ENCODE measurements at regions not wholly inside any gene's neighbourhood (a gene's known extent, or its start where the extent isn't known, plus 50 kb on each side); places are given as distances from the start of the nearest gene placed in this dataset.

DNA sequence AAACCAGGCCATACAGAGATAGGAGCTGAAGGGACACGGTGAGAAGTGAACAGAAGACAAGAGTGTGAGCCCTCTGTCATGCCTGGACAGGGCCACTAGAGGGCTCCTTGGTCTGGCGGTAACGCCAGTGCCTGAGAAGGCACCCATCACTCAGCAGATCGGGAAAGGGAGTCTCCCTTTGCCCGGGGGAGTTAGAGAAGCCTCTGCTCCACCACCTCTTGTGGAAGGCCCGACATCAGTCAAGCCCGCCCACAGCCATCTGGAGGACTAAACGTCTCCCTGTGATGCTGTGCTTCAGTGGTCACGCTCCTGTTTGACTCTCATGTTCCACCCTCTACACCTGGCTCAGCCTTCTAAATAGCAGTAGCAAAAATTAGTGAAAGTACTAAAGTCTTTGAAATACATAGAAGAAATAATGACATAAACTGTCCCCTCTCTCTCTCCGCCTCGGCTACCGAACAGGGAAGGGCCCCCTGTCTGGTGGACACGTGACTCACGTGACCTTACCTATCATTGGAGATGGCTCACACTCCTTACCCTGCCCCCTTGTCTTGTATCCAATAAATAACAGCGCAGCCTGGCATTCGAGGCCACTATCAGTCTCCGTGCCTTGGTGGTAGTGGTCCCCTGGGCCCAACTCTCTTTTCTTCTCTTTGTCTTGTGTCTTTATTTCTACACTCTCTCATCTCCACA is 66.7 kb downstream of the RPP21 start:
- no peaks in the 10 kb centered on the region for H3K36me3 ChIP-seq (ENCODE audit: control insufficient read depth, insufficient read depth, low read length)
- H3K27me3 ChIP-seq (ENCODE audit: control insufficient read depth, insufficient read depth, low read length): peaks cover 2% of the 10 kb centered on the region; the same call in 1 of the 2 replicates
- no peak overlapping the region for H3K4me3 ChIP-seq (ENCODE audit: low read depth, low read length)
- CTCF ChIA-PET: interaction anchor here (0.8 to 1.5 kb wide), 10 partner anchors 13 to 189 kb away, joined by 3 to 7 read pairs (median 3); no protein-coding TSS in a partner anchor
- TF ChIP-seq, protein P1, sequence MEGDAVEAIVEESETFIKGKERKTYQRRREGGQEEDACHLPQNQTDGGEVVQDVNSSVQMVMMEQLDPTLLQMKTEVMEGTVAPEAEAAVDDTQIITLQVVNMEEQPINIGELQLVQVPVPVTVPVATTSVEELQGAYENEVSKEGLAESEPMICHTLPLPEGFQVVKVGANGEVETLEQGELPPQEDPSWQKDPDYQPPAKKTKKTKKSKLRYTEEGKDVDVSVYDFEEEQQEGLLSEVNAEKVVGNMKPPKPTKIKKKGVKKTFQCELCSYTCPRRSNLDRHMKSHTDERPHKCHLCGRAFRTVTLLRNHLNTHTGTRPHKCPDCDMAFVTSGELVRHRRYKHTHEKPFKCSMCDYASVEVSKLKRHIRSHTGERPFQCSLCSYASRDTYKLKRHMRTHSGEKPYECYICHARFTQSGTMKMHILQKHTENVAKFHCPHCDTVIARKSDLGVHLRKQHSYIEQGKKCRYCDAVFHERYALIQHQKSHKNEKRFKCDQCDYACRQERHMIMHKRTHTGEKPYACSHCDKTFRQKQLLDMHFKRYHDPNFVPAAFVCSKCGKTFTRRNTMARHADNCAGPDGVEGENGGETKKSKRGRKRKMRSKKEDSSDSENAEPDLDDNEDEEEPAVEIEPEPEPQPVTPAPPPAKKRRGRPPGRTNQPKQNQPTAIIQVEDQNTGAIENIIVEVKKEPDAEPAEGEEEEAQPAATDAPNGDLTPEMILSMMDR (IDR thresholded peaks at IDR 0.05; ENCODE audit: insufficient read depth, low read depth, low read length): peak; percentile 85
- POLR2A ChIA-PET: no interaction called here
- no peak for DNase-seq (ENCODE audit: low read depth)

DNA sequence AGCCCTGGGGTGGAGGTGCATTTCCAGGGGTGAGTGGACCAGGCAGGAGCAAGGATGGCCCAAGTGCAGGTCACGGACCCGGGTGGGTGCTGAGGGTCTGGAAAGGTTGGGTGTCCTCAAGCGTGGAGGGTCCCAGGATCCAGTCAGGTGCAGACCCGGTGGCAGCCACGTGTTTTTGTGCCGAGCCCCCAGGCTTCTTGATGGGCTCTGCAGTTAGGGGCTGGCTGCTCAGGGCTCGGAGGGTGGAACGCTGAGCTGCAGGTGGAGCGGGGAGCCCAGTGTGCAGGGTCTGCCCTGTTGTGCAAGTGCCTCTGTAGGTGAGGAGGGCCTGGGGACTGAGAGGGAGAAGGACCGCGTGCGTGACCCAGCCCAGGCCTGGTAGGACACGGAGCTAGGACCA is 70.9 kb upstream of the HLA-E start:
- TF ChIP-seq, protein P1 (IDR thresholded peaks at IDR 0.05; ENCODE audit: insufficient read depth, low read depth, low read length): no peak
- Histone ChIP-seq H3K27me3 (ENCODE audit: control insufficient read depth, insufficient read depth, low read length) (peaks cover 7% of the 10 kb centered on the region), H3K36me3 (ENCODE audit: control insufficient read depth, insufficient read depth, low read length) (no peaks in the 10 kb centered on the region), H3K4me3 (ENCODE audit: low read depth, low read length) (no peak overlapping the region)
- ChIA-PET CTCF (interaction anchor here (0.9 kb wide), 1 partner anchor 44 kb away, joined by 3 read pairs; no protein-coding TSS in a partner anchor), POLR2A (no interaction called here)
- no peak for DNase-seq (ENCODE audit: low read depth)

DNA sequence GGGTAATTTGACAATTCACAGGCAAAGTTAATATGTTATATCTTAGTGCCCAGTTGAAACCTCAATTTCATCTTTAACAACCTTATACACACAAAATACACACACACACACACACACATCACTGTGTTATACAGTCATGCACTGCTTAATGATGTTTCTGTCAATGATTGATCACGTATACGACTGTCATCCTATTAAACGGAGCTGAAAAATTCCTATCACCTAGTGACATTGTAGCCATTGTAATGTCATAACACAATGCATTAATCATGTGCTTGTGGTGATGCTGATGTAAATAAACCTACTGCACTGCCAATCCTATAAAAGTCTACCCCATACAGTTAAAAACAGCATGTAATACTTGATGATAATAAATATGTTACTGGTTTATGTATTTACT is 64.8 kb upstream of the HLA-E start:
- TF ChIP-seq, protein P1 (IDR thresholded peaks at IDR 0.05; ENCODE audit: insufficient read depth, low read depth, low read length): no peak
- no peaks in the 10 kb centered on the region for H3K36me3 ChIP-seq (ENCODE audit: control insufficient read depth, insufficient read depth, low read length)
- no peak for DNase-seq (ENCODE audit: low read depth)
- POLR2A ChIA-PET: no interaction called here
- peaks cover 7% of the 10 kb centered on the region for H3K27me3 ChIP-seq (ENCODE audit: control insufficient read depth, insufficient read depth, low read length)
- no peak overlapping the region for H3K4me3 ChIP-seq (ENCODE audit: low read depth, low read length)
- CTCF ChIA-PET: interaction anchor here (2.1 kb wide), 1 partner anchor 14 kb away, joined by 6 read pairs; no protein-coding TSS in a partner anchor
